HL-60 (cell line): ENCODE measurements at regions not wholly inside any gene's neighbourhood (a gene's known extent, or its start where the extent isn't known, plus 50 kb on each side); places are given as distances from the start of the nearest gene placed in this dataset.

Experiments used
- DNase-seq, 2 experiments: peaks; one replicate each; pipeline ENCODE4 v3.0.0-alpha.2; 2010 to 2020; ENCODE audit warnings: low read depth in 1 of 2, low spot score in 1 of 2
- H3K27ac ChIP-seq: fragments of 250-450 bp; sonication (Bioruptor Pico); replicated peaks from 2 replicates; pipeline ENCODE4 v1.5.1; 2020; ENCODE audit warnings: mild to moderate bottlenecking, moderate library complexity
- H3K27me3 ChIP-seq: fragments of 250-450 bp; sonication (Bioruptor Pico); 2 replicates; pipeline ENCODE4 v1.5.1; 2021; ENCODE audit warnings: mild to moderate bottlenecking, moderate library complexity; ENCODE audit not compliant: insufficient read depth, poor library complexity, severe bottlenecking
- H3K4me3 ChIP-seq: replicated peaks from 2 replicates; pipeline ENCODE4 v1.5.1; 2011; ENCODE audit warnings: mild to moderate bottlenecking, control low read depth, low read length; ENCODE audit not compliant: insufficient read depth
- CTCF ChIP-seq: IDR thresholded peaks from one replicate; pipeline ENCODE4 v1.5.1; 2011; ENCODE audit warnings: low read length, control low read depth, inconsistent platforms; ENCODE audit not compliant: insufficient read depth
- GABPA ChIP-seq: IDR thresholded peaks from 2 replicates; pipeline ENCODE4 v1.6.1; 2012; ENCODE audit warnings: low read depth
- POLR2AphosphoS5 ChIP-seq: IDR thresholded peaks from 2 replicates; pipeline ENCODE4 v1.6.1; 2012; ENCODE audit warnings: low read depth
- REST ChIP-seq: IDR thresholded peaks from 2 replicates; pipeline ENCODE4 v1.6.1; 2012; ENCODE audit warnings: low read depth; ENCODE audit not compliant: insufficient replicate concordance
- SPI1 ChIP-seq: IDR thresholded peaks from 2 replicates; pipeline ENCODE4 v1.6.1; 2012; ENCODE audit warnings: low read depth, mild to moderate bottlenecking, borderline replicate concordance

GRCh38 chr2:16008856-16009255, 68.5 kb downstream of the MYCN start:
- H3K4me3 ChIP-seq = no peak overlapping the region
- no peak for TF ChIP-seq REST
- no peak for TF ChIP-seq POLR2AphosphoS5
- DNase-seq = no peak
- H3K27me3 ChIP-seq = no peaks in the 10 kb centered on the region
- H3K27ac ChIP-seq = no peak overlapping the region

GRCh38 chr2:16008331-16008850, 68.0 kb downstream of the MYCN start:
- no peak for TF ChIP-seq REST
- TF ChIP-seq SPI1 = no peak
- TF ChIP-seq CTCF = no peak
- no peak for DNase-seq
- no peaks in the 10 kb centered on the region for H3K27me3 ChIP-seq
- no peak overlapping the region for H3K27ac ChIP-seq
- H3K4me3 ChIP-seq = no peak overlapping the region

- Histone ChIP-seq H3K27me3 (no peaks in the 10 kb centered on the region), H3K4me3 (no peak overlapping the region), H3K27ac (no peak overlapping the region)
- DNase-seq = no peak
- TF ChIP-seq GABPA (no peak), CTCF (no peak), SPI1 (no peak), REST (no peak), POLR2AphosphoS5 (no peak)
These were observed 67.0 kb downstream of the MYCN start for GRCh38 chr2:16007167-16007934.
